Superior temporal gyrus (tissue), 1 donor: ENCODE measurements at regions not wholly inside any gene's neighbourhood (a gene's known extent, or its start where the extent isn't known, plus 50 kb on each side); places are given as distances from the start of the nearest gene placed in this dataset.
A peak's percentile ranks its signal among the peaks of the same experiment; 100 is the strongest.
"Not testable (repeated sequence)": the region's sequence is repeated elsewhere in the genome, so short reads cannot be mapped to it uniquely, and the experiment has no call there.

Source experiments
- DNase-seq: peaks from one replicate; pipeline ENCODE4 v3.0.0-alpha.2; 2016; ENCODE audit errors: extremely low spot score

GRCh38 chr1:5686925-5687706 is 305.1 kb downstream of the NPHP4 start:
- DNase-seq = no peak

- no peak for DNase-seq
Measured at GRCh38 chr1:5686195-5686594, 306.0 kb downstream of the NPHP4 start.

- no peak for DNase-seq
Measured at GRCh38 chr1:5685446-5686040, 306.7 kb downstream of the NPHP4 start.

GRCh38 chr1:5684791-5685190 is 307.4 kb downstream of the NPHP4 start:
- DNase-seq = no peak

GRCh38 chr1:5683446-5683845 is 308.8 kb downstream of the NPHP4 start:
- DNase-seq = no peak

GRCh38 chr1:5682626-5683225 is 309.5 kb downstream of the NPHP4 start:
- no peak for DNase-seq

- DNase-seq = no peak
Measured at GRCh38 chr1:5681654-5682053, 310.6 kb downstream of the NPHP4 start.

GRCh38 chr1:5680600-5680999 is 311.6 kb downstream of the NPHP4 start:
- DNase-seq = peak; percentile 46

GRCh38 chr1:5678759-5679158 is 313.5 kb downstream of the NPHP4 start:
- DNase-seq = no peak

GRCh38 chr1:5672355-5672754 is 319.9 kb downstream of the NPHP4 start:
- DNase-seq = not testable (repeated sequence)

- DNase-seq = no peak
Measured at GRCh38 chr1:5670590-5671350, 321.5 kb downstream of the NPHP4 start.

GRCh38 chr1:5667513-5668325 is 324.5 kb downstream of the NPHP4 start:
- DNase-seq = no peak

- no peak for DNase-seq
Measured at GRCh38 chr1:5664906-5665875, 327.0 kb downstream of the NPHP4 start.

- DNase-seq = no peak
Measured at GRCh38 chr1:5664081-5664768, 328.0 kb downstream of the NPHP4 start.

- DNase-seq = no peak
Measured at GRCh38 chr1:5662744-5663126, 329.5 kb downstream of the NPHP4 start.

- no peak for DNase-seq
Measured at GRCh38 chr1:5662086-5662743, 330.0 kb downstream of the NPHP4 start.

GRCh38 chr1:5661196-5662085 is 330.8 kb downstream of the NPHP4 start:
- no peak for DNase-seq
